HG03354 (cell line): ENCODE measurements at regions not wholly inside any gene's neighbourhood (a gene's known extent, or its start where the extent isn't known, plus 50 kb on each side); places are given as distances from the start of the nearest gene placed in this dataset.
A peak's percentile ranks its signal among the peaks of the same experiment; 100 is the strongest.

Experiments used
- ATAC-seq: cut with Tn5 transposase; IDR thresholded peaks from one replicate; pipeline ENCODE4 v1.9.1; 2021; ENCODE audit warnings: mild to moderate bottlenecking; ENCODE audit not compliant: unreplicated experiment, poor library complexity, severe bottlenecking

- ATAC-seq, result no peak
These were observed 392.3 kb upstream of the TNP1 start for GRCh38 chr2:217252181-217252580.

GRCh38 chr2:217250013-217250524 is 390.2 kb upstream of the TNP1 start:
- ATAC-seq, result no peak

GRCh38 chr2:217249121-217250012 is 389.5 kb upstream of the TNP1 start:
- no peak for ATAC-seq

GRCh38 chr2:217248312-217248935 is 388.6 kb upstream of the TNP1 start:
- ATAC-seq, result peak; percentile 97

GRCh38 chr2:217247476-217247875 is 387.6 kb upstream of the TNP1 start:
- ATAC-seq, result no peak

GRCh38 chr2:217246108-217246507 is 386.2 kb upstream of the TNP1 start:
- ATAC-seq, result no peak

DNA sequence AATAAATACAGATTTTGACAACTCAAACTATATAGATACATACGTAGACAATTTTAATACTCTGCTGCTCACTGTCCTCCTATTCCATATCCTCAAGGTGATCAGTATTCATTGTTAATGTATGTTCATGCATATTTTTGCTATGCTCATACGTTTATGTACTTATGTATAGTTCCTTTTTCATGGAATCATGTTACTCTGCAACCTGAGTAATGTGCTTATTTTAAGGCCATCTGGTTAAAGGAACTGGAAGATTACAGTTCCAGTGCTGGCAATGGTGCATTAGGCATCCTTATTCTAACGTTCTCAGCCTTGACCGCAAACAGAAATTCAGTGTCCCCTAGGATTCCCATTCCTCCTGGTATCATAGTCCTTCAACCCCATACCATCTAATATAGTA is 385.0 kb upstream of the TNP1 start:
- no peak for ATAC-seq

DNA sequence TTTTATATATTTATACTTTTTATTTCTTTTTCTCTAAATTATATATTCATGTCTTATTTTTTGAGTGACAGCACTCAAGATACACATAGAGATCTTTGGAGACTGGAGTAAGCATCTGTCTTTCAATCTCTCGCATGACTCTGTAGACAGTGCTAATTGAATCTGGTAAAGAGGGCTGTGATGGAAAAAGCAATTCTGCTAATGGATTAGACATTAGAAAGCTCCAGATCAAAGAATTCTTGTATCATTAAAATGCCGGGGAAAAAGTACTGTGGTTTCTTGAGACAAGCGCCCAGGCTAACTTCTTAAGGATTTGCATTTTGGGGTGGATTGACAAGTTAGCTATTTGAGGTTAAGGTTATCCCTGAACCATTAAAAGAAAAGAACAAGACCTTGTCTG is 383.1 kb upstream of the TNP1 start:
- ATAC-seq, result no peak

DNA sequence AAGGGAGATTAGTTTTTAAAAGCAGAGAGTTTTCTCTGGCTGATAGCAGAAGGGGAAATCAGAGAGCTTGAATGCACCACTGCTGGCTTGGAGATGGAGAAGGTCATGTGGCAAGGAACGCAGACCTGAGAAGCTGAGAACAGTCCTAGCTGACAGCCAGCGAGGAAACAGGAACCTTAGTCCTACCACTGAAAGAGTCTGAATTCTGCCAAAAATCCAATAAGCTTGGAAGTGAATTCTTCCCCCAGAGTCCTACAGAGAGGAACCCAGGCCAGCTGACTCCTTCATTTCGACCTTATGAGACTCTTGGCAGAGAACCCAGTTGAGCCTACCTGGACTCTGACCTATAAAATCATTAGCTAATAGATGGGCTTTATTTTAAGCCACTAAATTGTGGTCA is 371.9 kb upstream of the TNP1 start:
- no peak for ATAC-seq

DNA sequence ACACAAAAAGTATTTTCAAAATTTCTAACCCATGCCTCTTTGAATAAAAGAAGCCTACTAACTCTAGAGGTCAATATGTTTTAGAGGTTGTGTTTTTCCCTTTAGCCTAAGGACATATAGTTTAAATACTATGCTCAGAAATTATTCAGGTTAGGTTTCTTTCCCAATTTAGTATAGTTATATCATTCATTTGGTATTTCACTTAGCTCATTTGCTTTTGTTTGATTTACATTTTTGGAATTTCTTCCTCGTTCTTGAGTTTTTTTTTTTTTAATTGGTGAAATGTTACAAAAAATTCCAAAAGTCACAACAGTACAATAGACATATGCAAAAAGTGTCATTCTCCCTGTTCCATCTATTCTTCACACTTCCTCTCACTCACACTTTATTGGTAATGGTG is 371.3 kb upstream of the TNP1 start:
- no peak for ATAC-seq

- no peak for ATAC-seq
These were observed 368.9 kb upstream of the TNP1 start for GRCh38 chr2:217228732-217229131.

DNA sequence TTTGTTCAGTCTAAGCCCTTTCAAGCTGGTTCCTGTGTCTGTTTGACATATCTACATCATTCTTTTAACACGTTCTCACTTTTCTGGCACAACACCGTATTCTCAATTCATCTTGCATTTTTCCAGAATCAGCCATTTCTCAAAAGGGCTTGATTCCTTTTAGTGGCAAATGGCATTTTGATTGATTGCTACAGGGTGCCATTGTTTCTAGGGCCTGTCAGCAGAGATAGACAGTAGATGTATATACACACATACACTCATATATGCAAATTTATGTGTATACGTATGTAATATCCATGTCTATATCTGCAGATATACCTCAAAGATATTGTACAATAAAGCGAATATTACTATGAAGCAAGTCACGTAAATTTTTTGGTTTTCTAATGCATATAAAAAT is 367.9 kb upstream of the TNP1 start:
- ATAC-seq, result no peak

DNA sequence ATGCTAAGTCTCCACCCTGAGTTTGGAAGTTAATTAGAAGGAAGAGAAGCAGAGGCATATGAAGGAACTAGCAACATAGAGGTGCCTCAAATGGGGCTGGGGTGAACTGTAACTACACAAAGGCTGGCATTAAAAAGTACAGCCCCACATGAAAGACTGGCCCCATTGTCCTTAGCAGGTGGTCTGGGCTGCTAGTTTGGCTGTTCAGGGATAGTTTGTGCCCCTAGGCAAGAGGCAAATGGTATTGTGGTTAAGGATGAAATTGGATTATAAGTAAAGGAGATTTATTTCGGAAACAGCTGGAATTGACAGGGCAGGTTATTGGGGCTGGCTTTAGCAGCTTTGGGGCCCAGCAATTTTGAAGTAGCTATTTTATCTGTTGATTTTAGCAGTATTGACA is 365.7 kb upstream of the TNP1 start:
- no peak for ATAC-seq

DNA sequence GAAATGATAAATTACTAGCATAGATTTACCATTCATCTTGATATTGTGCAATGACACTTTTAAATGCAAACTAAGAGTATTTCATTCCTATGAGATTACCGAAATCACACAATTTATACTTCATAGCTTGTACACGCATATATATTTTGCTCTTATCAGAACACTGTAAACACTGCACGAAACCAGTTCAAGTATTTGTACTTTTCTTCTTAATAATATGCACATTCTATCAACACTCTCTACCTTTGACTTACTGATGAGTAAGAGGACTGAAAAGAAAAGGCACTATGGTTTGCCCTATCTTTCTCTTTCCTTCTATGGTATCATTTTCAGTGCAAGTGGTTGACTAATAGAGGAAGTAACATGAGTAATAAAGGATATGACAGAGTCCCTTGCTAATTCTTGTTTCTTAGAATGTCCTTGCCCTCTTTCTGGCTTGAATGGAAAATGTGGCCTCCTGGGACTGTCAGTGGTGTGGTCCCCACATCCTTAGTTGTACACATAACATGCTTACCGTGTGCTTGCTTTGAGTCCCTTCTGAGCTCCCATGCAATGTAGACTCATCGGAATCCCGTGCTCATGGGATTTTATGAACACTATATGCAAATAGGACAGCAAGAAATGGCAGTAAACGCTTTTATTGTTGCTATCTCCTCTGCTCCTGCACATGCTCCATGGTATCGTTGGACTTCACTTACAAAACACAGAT is 363.5 kb upstream of the TNP1 start:
- peak; percentile 85 for ATAC-seq

GRCh38 chr2:217222309-217222910 is 362.5 kb upstream of the TNP1 start:
- peak; percentile 37 for ATAC-seq

- ATAC-seq, result no peak
These were observed 360.6 kb upstream of the TNP1 start for GRCh38 chr2:217220228-217221013.

GRCh38 chr2:217219164-217219520 is 359.3 kb upstream of the TNP1 start:
- no peak for ATAC-seq

GRCh38 chr2:217218269-217219163 is 358.7 kb upstream of the TNP1 start:
- peak; percentile 60 for ATAC-seq
